Occipital lobe (tissue), 1 donor: ENCODE measurements at regions not wholly inside any gene's neighbourhood (a gene's known extent, or its start where the extent isn't known, plus 50 kb on each side); places are given as distances from the start of the nearest gene placed in this dataset.
"Not testable (repeated sequence)": the region's sequence is repeated elsewhere in the genome, so short reads cannot be mapped to it uniquely, and the experiment has no call there.

Experiments used
- DNase-seq: peaks from one replicate; lab custom pipeline; 2025; lab: John Stamatoyannopoulos, UW

GRCh38 chr10:33706746-33707145, 372.3 kb upstream of the NRP1 start:
- DNase-seq, result no peak

GRCh38 chr10:33706191-33706590, 371.7 kb upstream of the NRP1 start:
- no peak for DNase-seq

- no peak for DNase-seq
Measured at GRCh38 chr10:33704214-33704830, 369.9 kb upstream of the NRP1 start.

GRCh38 chr10:33703501-33704213, 369.2 kb upstream of the NRP1 start:
- DNase-seq, result no peak

- DNase-seq, result no peak
Measured at GRCh38 chr10:33698033-33698432, 363.6 kb upstream of the NRP1 start.

- DNase-seq, result no peak
Measured at GRCh38 chr10:33697016-33697415, 362.5 kb upstream of the NRP1 start.

- no peak for DNase-seq
Measured at GRCh38 chr10:33695536-33695935, 361.1 kb upstream of the NRP1 start.

- not testable (repeated sequence) for DNase-seq
Measured at GRCh38 chr10:33690536-33690935, 356.1 kb upstream of the NRP1 start.

GRCh38 chr10:33688506-33688905, 354.0 kb upstream of the NRP1 start:
- DNase-seq, result no peak

- no peak for DNase-seq
Measured at GRCh38 chr10:33684211-33684611, 349.7 kb upstream of the NRP1 start.

- no peak for DNase-seq
Measured at GRCh38 chr10:33681595-33681994, 347.1 kb upstream of the NRP1 start.

- DNase-seq, result no peak
Measured at GRCh38 chr10:33680036-33680435, 345.6 kb upstream of the NRP1 start.

GRCh38 chr10:33676606-33677339, 342.3 kb upstream of the NRP1 start:
- DNase-seq, result no peak

- DNase-seq, result no peak
Measured at GRCh38 chr10:33674986-33675599, 340.6 kb upstream of the NRP1 start.

GRCh38 chr10:33674491-33674890, 340.0 kb upstream of the NRP1 start:
- DNase-seq, result no peak

GRCh38 chr10:33673839-33674415, 339.5 kb upstream of the NRP1 start:
- no peak for DNase-seq

GRCh38 chr10:33669904-33670303, 335.4 kb upstream of the NRP1 start:
- DNase-seq, result no peak

- no peak for DNase-seq
Measured at GRCh38 chr10:33666686-33667480, 332.4 kb upstream of the NRP1 start.

GRCh38 chr10:33665501-33665900, 331.0 kb upstream of the NRP1 start:
- no peak for DNase-seq

GRCh38 chr10:33664070-33664469, 329.6 kb upstream of the NRP1 start:
- no peak for DNase-seq
